Neural cell (in vitro differentiated cells): ENCODE measurements at regions not wholly inside any gene's neighbourhood (a gene's known extent, or its start where the extent isn't known, plus 50 kb on each side); places are given as distances from the start of the nearest gene placed in this dataset.

ENCODE experiments used
- H2AFZ ChIP-seq: fragments of 200-600, 300-800 bp; sonication (generic), shearing (Covaris generic); 2 replicates; pipeline ENCODE4 v1.6.0; 2014; ENCODE audit warnings: low read depth, mild to moderate bottlenecking, antibody characterized with exemption, low read length, moderate library complexity
- H3F3A ChIP-seq: fragments of 200-600 bp; shearing (Covaris generic); 2 replicates; pipeline ENCODE4 v1.6.1; 2016; ENCODE audit warnings: mild to moderate bottlenecking, moderate library complexity, mixed read lengths, antibody characterized with exemption, low read length; ENCODE audit not compliant: insufficient read depth, poor library complexity, severe bottlenecking
- H3K27ac ChIP-seq: fragments of 200-600, 300-800 bp; sonication (generic), shearing (Covaris generic); 2 replicates; pipeline ENCODE4 v1.5.1; 2014; ENCODE audit warnings: mild to moderate bottlenecking, low read length, moderate library complexity
- H3K27me3 ChIP-seq: fragments of 300-800, 200-600 bp; sonication (generic), shearing (Covaris generic); 2 replicates; pipeline ENCODE4 v1.6.0; 2014; ENCODE audit warnings: mild to moderate bottlenecking, low read depth, low read length, moderate library complexity; ENCODE audit not compliant: insufficient read depth
- H3K36me3 ChIP-seq: fragments of 300-800, 200-600 bp; sonication (generic), shearing (Covaris generic); 2 replicates; pipeline ENCODE4 v1.5.1; 2014; ENCODE audit warnings: mild to moderate bottlenecking, antibody characterized with exemption, low read length, moderate library complexity; ENCODE audit not compliant: insufficient read depth
- H3K4me2 ChIP-seq: fragments of 300-800, 200-600 bp; sonication (generic), shearing (Covaris generic); 2 replicates; pipeline ENCODE4 v1.6.0; 2014; ENCODE audit warnings: mild to moderate bottlenecking, low read length
- H3K4me3 ChIP-seq: fragments of 300-800, 200-600 bp; sonication (generic), shearing (Covaris generic); 2 replicates; pipeline ENCODE4 v1.5.1; 2014; ENCODE audit warnings: mild to moderate bottlenecking, low read length, moderate library complexity
- H3K79me2 ChIP-seq: fragments of 200-600 bp; shearing (Covaris generic); replicated peaks from 2 replicates; pipeline ENCODE4 v1.6.0; 2014; ENCODE audit warnings: mild to moderate bottlenecking, low read length, moderate library complexity; ENCODE audit not compliant: insufficient read depth
- H3K9ac ChIP-seq: fragments of 300-800, 200-600 bp; sonication (generic), shearing (Covaris generic); 2 replicates; pipeline ENCODE4 v1.6.1; 2016; ENCODE audit warnings: mild to moderate bottlenecking, low read length, mixed read lengths
- H3K9me2 ChIP-seq: fragments of 200-600 bp; shearing (Covaris generic); 2 replicates; pipeline ENCODE4 v1.6.1; 2016; ENCODE audit warnings: mild to moderate bottlenecking, low read length, mixed read lengths; ENCODE audit not compliant: insufficient read depth
- H3K9me3 ChIP-seq: fragments of 200-600, 300-800 bp; sonication (generic), shearing (Covaris generic); 2 replicates; pipeline ENCODE4 v1.6.1; 2016; ENCODE audit warnings: mild to moderate bottlenecking, mixed run types, low read length, moderate library complexity, mixed read lengths
- H4K20me1 ChIP-seq: fragments of 200-600 bp; shearing (Covaris generic); 2 replicates; pipeline ENCODE4 v1.6.1; 2016; ENCODE audit warnings: mild to moderate bottlenecking, mixed run types; ENCODE audit not compliant: insufficient read depth
- EP300 ChIP-seq: fragments of 450-650 bp; conservative IDR thresholded peaks from 2 replicates; pipeline ENCODE4 v1.6.1; 2014; ENCODE audit warnings: antibody characterized with exemption, mild to moderate bottlenecking, moderate library complexity; ENCODE audit not compliant: poor library complexity, severe bottlenecking
- EZH2 ChIP-seq: fragments of 200-600, 300-800 bp; shearing (Covaris generic), sonication (generic); IDR thresholded peaks from 2 replicates; pipeline ENCODE4 v1.6.1; 2014; ENCODE audit warnings: antibody characterized with exemption, low read length, borderline replicate concordance, mild to moderate bottlenecking; ENCODE audit not compliant: insufficient read depth, poor library complexity, severe bottlenecking
- MXI1 ChIP-seq: fragments of 450-650 bp; conservative IDR thresholded peaks from 2 replicates; pipeline ENCODE4 v1.6.1; 2014; ENCODE audit warnings: antibody characterized with exemption, mild to moderate bottlenecking; ENCODE audit not compliant: poor library complexity, severe bottlenecking
- POLR2AphosphoS5 ChIP-seq: IDR thresholded peaks from 2 replicates; pipeline ENCODE4 v1.6.1; 2012
- RAD21 ChIP-seq: fragments of 450-650 bp; conservative IDR thresholded peaks from 2 replicates; pipeline ENCODE4 v1.6.1; 2014; ENCODE audit warnings: antibody characterized with exemption, mild to moderate bottlenecking, moderate library complexity
- SMC3 ChIP-seq: fragments of 450-650 bp; conservative IDR thresholded peaks from 2 replicates; pipeline ENCODE4 v1.6.1; 2014; ENCODE audit warnings: antibody characterized with exemption, mild to moderate bottlenecking, moderate library complexity; ENCODE audit not compliant: poor library complexity
- TAF1 ChIP-seq: IDR thresholded peaks from 2 replicates; pipeline ENCODE4 v1.6.1; 2012; ENCODE audit warnings: low read depth
- TF ChIP-seq, protein P1 (sequence below): IDR thresholded peaks from 2 replicates; pipeline ENCODE4 v1.6.1; 2012; ENCODE audit warnings: borderline replicate concordance
- TF ChIP-seq, protein P2 (sequence below): fragments of 450-650 bp; IDR thresholded peaks from 2 replicates; pipeline ENCODE4 v1.5.1; 2014; ENCODE audit warnings: antibody characterized with exemption, mild to moderate bottlenecking, moderate library complexity; ENCODE audit not compliant: poor library complexity, severe bottlenecking

DNA sequence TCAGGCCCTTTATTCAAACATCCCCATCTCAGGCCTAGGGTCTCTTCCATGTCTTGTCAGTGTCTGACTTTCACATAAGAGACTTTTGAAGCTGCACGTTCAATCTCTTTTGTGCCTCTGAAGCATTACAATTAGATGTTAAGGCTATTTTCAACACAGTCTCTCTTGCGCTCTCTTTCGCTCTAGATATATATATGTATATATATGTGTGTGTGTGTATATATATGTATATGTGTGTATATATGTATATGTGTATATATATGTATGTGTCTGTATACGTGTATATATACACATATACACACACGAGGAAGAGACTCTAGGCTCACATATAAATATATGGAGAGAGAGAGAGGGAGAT lies 162.5 kb upstream of the RNPC3 start:
- TF ChIP-seq POLR2AphosphoS5 = no peak
- TF ChIP-seq, protein P1, sequence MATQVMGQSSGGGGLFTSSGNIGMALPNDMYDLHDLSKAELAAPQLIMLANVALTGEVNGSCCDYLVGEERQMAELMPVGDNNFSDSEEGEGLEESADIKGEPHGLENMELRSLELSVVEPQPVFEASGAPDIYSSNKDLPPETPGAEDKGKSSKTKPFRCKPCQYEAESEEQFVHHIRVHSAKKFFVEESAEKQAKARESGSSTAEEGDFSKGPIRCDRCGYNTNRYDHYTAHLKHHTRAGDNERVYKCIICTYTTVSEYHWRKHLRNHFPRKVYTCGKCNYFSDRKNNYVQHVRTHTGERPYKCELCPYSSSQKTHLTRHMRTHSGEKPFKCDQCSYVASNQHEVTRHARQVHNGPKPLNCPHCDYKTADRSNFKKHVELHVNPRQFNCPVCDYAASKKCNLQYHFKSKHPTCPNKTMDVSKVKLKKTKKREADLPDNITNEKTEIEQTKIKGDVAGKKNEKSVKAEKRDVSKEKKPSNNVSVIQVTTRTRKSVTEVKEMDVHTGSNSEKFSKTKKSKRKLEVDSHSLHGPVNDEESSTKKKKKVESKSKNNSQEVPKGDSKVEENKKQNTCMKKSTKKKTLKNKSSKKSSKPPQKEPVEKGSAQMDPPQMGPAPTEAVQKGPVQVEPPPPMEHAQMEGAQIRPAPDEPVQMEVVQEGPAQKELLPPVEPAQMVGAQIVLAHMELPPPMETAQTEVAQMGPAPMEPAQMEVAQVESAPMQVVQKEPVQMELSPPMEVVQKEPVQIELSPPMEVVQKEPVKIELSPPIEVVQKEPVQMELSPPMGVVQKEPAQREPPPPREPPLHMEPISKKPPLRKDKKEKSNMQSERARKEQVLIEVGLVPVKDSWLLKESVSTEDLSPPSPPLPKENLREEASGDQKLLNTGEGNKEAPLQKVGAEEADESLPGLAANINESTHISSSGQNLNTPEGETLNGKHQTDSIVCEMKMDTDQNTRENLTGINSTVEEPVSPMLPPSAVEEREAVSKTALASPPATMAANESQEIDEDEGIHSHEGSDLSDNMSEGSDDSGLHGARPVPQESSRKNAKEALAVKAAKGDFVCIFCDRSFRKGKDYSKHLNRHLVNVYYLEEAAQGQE = no peak
- no peak for TF ChIP-seq TAF1
- TF ChIP-seq, protein P2, sequence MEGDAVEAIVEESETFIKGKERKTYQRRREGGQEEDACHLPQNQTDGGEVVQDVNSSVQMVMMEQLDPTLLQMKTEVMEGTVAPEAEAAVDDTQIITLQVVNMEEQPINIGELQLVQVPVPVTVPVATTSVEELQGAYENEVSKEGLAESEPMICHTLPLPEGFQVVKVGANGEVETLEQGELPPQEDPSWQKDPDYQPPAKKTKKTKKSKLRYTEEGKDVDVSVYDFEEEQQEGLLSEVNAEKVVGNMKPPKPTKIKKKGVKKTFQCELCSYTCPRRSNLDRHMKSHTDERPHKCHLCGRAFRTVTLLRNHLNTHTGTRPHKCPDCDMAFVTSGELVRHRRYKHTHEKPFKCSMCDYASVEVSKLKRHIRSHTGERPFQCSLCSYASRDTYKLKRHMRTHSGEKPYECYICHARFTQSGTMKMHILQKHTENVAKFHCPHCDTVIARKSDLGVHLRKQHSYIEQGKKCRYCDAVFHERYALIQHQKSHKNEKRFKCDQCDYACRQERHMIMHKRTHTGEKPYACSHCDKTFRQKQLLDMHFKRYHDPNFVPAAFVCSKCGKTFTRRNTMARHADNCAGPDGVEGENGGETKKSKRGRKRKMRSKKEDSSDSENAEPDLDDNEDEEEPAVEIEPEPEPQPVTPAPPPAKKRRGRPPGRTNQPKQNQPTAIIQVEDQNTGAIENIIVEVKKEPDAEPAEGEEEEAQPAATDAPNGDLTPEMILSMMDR = no peak
- no peak for TF ChIP-seq SMC3
- no peak for TF ChIP-seq MXI1
- H3K36me3 ChIP-seq = no peaks in the 10 kb centered on the region
- no peaks in the 10 kb centered on the region for H3K9me2 ChIP-seq
- H3K4me3 ChIP-seq = no peak overlapping the region
- H3F3A ChIP-seq = no peaks in the 10 kb centered on the region
- no peaks in the 10 kb centered on the region for H4K20me1 ChIP-seq
- H3K27me3 ChIP-seq = no peaks in the 10 kb centered on the region
- H3K9me3 ChIP-seq = no peaks in the 10 kb centered on the region
- H2AFZ ChIP-seq = no peak overlapping the region
- no peak overlapping the region for H3K4me2 ChIP-seq
- H3K27ac ChIP-seq = no peak overlapping the region
- H3K79me2 ChIP-seq = no peaks in the 10 kb centered on the region
- H3K9ac ChIP-seq = no peak overlapping the region

DNA sequence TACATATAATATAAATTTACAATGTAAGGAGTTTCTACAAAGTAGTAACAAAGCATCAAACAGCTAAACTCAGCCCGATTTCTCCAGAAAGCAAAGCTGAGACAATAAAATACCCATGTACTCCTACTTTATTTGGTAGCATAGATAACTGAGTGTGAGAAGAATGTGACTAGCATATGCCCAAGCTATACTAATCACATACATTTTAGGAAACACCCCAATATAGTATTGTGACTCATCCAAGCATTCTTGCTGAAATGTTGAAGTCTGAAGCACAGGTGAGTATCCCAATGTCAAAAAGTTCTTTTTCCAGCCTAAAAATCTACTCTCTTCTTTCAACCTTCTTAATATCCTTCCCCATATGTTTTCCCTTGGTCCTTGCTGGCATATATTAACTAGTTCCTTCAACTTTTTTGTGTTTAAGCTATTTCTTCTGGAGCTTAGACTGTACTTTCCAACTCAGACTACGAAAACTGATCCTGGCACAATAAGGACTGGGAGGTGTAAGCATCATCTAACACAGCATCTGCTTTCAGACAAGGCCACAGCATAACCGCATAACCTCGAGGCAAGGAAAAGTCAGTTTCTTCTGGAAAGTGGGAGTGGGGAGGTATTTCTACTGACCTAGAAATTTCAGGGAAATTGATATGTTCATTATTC lies 163.0 kb upstream of the RNPC3 start:
- Histone ChIP-seq H4K20me1 (no peaks in the 10 kb centered on the region), H3K9me3 (no peaks in the 10 kb centered on the region), H3F3A (no peaks in the 10 kb centered on the region), H3K79me2 (no peaks in the 10 kb centered on the region), H2AFZ (no peak overlapping the region), H3K9me2 (no peaks in the 10 kb centered on the region), H3K4me3 (no peak overlapping the region), H3K9ac (no peak overlapping the region), H3K27ac (no peak overlapping the region), H3K27me3 (no peaks in the 10 kb centered on the region), H3K36me3 (no peaks in the 10 kb centered on the region), H3K4me2 (no peak overlapping the region)
- TF ChIP-seq, protein P1 = no peak
- TF ChIP-seq, protein P2 = no peak
- TF ChIP-seq RAD21 (no peak), POLR2AphosphoS5 (no peak), TAF1 (no peak), MXI1 (no peak), EP300 (no peak), SMC3 (no peak), EZH2 (no peak)
